Activated T-helper 2 cell treated with anti-CD3 and anti-CD28 coated beads, Interferon-gamma antibody, Interleukin-2, Interleukin-4, amounts not matched to agents 10 μg/mL and 5 μg/mL and 100 μg/mL, durations not matched to agents 14 hours and 24 hours and 36 hours (primary cell): ENCODE measurements at regions not wholly inside any gene's neighbourhood (a gene's known extent, or its start where the extent isn't known, plus 50 kb on each side); places are given as distances from the start of the nearest gene placed in this dataset.

Experiments used
- DNase-seq: peaks from one replicate; pipeline ENCODE4 v3.0.0; 2021; ENCODE audit warnings: low spot score
- H3K27ac Mint-ChIP-seq: one replicate; pipeline ENCODE4 v1.8.0; 2021; ENCODE audit warnings: mixed read lengths
- H3K27me3 Mint-ChIP-seq: one replicate; pipeline ENCODE4 v1.8.0; 2021; ENCODE audit warnings: low read depth, mixed read lengths
- H3K36me3 Mint-ChIP-seq: one replicate; pipeline ENCODE4 v1.8.0; 2021; ENCODE audit warnings: low read depth, mixed read lengths
- H3K4me1 Mint-ChIP-seq: one replicate; pipeline ENCODE4 v1.8.0; 2021; ENCODE audit warnings: low read depth, mixed read lengths
- H3K4me3 Mint-ChIP-seq: one replicate; pipeline ENCODE4 v1.8.0; 2021; ENCODE audit warnings: low read depth, mild to moderate bottlenecking, moderate library complexity, mixed read lengths
- H3K9me3 Mint-ChIP-seq: one replicate; pipeline ENCODE4 v1.8.0; 2021; ENCODE audit warnings: mixed read lengths
- intact Hi-C: fragments of 100-400 bp; cut with micrococcal nuclease; formaldehyde crosslinking; loops from one replicate; pipeline ENCODE4 v1.15.1; 2023

DNA sequence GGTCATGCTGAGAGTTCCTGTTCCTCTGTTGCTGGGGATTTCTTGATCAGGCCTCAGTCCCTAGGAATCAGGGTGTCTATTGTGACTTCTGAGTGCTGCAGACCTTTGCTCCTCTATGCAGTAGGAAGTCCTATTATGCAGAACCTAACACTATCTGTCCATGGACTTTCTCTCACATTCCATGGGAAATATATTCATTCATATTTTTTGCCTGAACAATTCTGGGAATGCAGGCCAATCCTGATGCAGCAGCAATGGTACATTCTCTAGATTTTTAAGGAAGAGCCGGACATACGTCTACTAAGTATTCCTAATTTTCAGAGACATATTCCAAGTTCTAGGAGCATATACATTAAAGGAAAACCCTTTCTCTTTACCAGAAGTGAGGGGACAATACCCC, 61.1 kb upstream of the C1orf87 start:
- H3K27me3 Mint-ChIP-seq, result no peaks in the 10 kb centered on the region
- H3K4me3 Mint-ChIP-seq, result no peak overlapping the region
- H3K9me3 Mint-ChIP-seq, result no peaks in the 10 kb centered on the region
- no peak for DNase-seq
- no peak overlapping the region for H3K27ac Mint-ChIP-seq
- intact Hi-C loops, result no loop called here
- peaks cover 4% of the 10 kb centered on the region for H3K4me1 Mint-ChIP-seq
- H3K36me3 Mint-ChIP-seq, result no peaks in the 10 kb centered on the region

DNA sequence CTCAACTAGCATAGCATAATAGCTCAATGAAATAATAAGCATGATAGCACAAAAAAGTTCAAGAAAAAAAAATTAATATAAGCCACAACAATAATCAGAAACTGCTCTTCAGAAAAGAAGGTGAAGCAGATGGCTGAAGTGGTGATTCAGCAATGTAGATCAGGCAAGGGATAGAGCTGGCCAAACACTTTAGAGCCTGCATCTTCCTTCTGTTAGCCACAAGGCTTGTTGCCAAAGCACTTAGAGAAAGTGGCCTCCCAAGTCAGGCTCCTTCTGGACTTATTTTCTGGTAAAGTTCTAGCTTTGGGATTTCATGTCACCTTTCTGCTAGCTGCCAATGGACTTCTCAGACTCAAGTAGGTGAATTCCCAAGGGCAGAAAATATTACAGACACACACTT, 60.3 kb upstream of the C1orf87 start:
- Mint-ChIP-seq H3K4me3 (no peak overlapping the region), H3K9me3 (no peaks in the 10 kb centered on the region), H3K27ac (no peak overlapping the region), H3K36me3 (no peaks in the 10 kb centered on the region), H3K27me3 (no peaks in the 10 kb centered on the region), H3K4me1 (peaks cover 4% of the 10 kb centered on the region)
- intact Hi-C loops, result no loop called here
- DNase-seq, result no peak

DNA sequence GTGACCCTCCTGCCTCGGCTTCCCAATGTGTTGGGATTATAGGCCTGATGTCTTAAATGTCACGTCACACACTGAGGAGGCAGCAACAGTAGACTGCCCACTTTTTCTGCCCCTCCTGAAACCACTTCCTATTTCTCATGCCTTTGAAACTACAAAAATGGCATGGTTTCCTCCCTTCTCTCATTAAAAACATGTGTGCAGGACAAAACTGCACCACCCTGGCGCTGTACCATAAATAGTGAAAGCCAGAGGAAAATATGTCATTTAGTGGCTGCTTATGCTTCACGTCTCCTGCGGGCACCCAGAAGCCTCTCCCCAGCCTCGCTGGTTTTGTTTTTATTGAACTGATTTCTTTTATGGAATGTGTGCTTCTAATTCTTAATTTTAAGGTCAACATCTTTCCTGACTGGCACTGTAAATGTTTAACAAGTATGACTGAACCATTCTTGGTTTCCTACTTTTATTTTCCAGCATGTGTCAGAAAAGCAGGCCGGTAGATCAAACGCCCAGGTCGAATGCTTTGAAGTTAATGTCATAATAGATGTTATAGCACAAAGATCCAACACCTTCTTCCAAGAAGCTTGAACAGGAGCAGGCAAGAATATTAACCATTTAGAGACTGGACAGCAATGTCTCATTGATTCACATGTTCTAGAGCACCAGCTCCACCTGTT, 59.6 kb upstream of the C1orf87 start:
- intact Hi-C loops, result no loop called here
- Mint-ChIP-seq H3K36me3 (no peaks in the 10 kb centered on the region), H3K27ac (no peak overlapping the region), H3K27me3 (no peaks in the 10 kb centered on the region), H3K4me1 (peaks cover 4% of the 10 kb centered on the region), H3K4me3 (no peak overlapping the region), H3K9me3 (no peaks in the 10 kb centered on the region)
- DNase-seq, result no peak

DNA sequence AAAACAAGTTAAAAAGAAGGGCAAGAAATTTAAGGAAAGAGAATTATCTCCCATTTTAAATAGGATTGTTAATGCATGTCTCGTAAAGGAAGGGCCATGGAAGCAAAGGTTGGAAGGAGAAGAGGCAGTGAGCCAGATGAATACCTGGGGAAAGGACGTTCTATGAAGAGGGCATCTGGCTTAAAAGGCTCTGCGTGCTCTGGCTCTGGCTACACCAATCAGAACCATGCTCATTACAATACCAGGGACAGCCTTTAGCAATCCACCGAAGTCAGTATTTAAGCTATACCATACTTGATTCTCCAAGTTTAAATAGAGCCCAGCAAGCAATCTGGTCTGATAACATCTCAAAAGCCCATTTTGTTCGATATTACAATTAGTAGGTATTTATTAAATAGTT, 58.5 kb upstream of the C1orf87 start:
- intact Hi-C loops, result no loop called here
- Mint-ChIP-seq H3K4me3 (no peak overlapping the region), H3K36me3 (no peaks in the 10 kb centered on the region), H3K4me1 (peaks cover 4% of the 10 kb centered on the region), H3K27me3 (no peaks in the 10 kb centered on the region), H3K9me3 (no peaks in the 10 kb centered on the region), H3K27ac (no peak overlapping the region)
- DNase-seq, result no peak

DNA sequence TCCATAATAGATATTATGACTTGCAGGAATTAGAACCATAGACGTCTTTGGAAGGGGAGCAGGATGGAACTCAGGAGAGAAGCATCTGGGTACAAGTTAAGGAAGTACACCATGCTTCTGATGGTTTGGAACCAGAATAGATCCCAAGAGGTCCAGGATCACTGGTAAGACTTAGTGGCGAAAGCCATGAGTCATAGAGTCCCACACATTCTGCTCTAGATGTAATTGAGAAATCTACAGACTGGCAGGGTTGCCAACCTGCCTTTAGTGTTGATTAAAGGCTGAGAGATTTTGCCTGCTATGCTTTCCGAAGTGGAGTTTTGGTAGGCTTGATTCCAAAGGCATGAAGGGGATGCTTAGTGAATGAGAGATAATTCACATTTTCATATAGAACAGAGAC, 57.1 kb upstream of the C1orf87 start:
- Mint-ChIP-seq H3K27me3 (no peaks in the 10 kb centered on the region), H3K27ac (no peak overlapping the region), H3K4me3 (no peak overlapping the region), H3K9me3 (no peaks in the 10 kb centered on the region), H3K36me3 (no peaks in the 10 kb centered on the region), H3K4me1 (peaks cover 4% of the 10 kb centered on the region)
- intact Hi-C loops, result no loop called here
- DNase-seq, result no peak

DNA sequence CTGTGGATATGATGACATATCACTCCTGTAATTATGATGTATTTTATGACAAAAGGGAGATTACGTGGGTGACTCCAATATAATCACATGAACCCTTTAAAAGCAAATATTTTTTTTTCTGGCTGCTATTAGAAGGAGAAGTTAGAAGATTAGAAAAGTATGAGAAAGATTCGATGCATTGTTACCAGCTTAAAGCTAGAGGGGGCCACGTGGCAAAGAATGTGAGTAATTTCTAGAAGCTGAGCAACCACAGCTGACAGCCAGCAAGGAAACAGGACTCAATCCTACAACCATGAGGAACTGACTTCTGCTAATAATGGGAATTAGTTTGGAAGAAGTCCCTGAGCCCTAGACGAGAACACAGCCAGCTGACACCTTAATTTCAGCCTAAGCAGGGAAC, 56.3 kb upstream of the C1orf87 start:
- Mint-ChIP-seq H3K36me3 (no peaks in the 10 kb centered on the region), H3K27ac (no peak overlapping the region), H3K9me3 (no peaks in the 10 kb centered on the region), H3K4me1 (peaks cover 4% of the 10 kb centered on the region), H3K4me3 (no peak overlapping the region), H3K27me3 (no peaks in the 10 kb centered on the region)
- DNase-seq, result no peak
- intact Hi-C loops, result no loop called here

DNA sequence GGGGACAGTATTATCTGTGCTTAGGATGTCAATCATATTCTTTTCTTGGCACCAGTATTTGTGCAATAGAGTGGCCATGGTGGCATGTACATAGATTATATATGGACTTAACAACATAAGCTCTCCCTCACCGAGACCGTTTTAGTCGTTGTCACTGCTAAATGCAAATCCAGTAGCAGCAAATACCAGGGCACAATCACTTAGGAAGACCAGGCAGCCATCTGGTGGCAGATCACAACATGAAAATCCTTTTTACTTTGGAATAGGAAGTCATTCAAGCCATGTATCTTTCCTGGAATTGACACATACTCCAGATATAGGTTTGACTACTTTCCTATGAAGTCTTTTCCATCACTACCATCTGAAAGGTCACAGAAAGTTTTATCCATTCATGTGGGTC, 53.2 kb upstream of the C1orf87 start:
- H3K4me1 Mint-ChIP-seq, result no peaks in the 10 kb centered on the region
- no peaks in the 10 kb centered on the region for H3K9me3 Mint-ChIP-seq
- no peak overlapping the region for H3K4me3 Mint-ChIP-seq
- no peaks in the 10 kb centered on the region for H3K36me3 Mint-ChIP-seq
- no peaks in the 10 kb centered on the region for H3K27me3 Mint-ChIP-seq
- H3K27ac Mint-ChIP-seq, result no peak overlapping the region
- DNase-seq, result no peak
- intact Hi-C loops, result no loop called here
